ENCODE measurements at regions not wholly inside any gene's neighbourhood (a gene's known extent, or its start where the extent isn't known, plus 50 kb on each side); places are given as distances from the start of the nearest gene placed in this dataset.
A peak's percentile ranks its signal among the peaks of the same experiment; 100 is the strongest.
"Not testable (repeated sequence)": the region's sequence is repeated elsewhere in the genome, so short reads cannot be mapped to it uniquely, and the experiment has no call there.

DNA sequence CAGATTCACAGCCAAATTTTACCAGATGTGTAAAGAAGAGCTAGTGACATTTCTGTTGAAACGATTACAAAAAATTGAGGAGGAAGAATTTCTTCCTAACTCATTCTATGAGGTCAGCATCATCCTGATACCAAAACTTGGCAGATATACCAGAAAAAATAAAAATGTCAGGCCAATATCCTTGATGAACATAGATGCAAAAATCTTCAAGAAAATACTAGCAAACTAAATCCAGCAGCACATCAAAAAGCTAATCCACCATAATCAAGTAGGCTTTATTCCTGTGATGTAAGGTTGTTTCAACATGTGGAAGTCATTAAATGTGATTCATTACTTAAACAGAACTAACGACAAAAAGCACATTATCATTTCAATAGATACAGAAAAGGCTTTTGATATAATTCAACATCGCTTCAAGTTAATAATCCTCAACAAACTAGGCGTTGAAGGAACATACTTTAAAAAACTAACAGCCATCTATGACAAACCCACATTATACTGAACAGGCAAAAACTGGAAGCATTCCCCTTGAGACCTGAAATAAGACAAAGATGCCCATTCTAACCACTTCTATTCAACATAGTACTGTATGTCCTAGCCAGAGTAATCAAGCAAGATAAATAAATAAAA, 807.7 kb upstream of the ZWINT start:
- no peak for DNase-seq (ENCODE audit: low spot score)

DNA sequence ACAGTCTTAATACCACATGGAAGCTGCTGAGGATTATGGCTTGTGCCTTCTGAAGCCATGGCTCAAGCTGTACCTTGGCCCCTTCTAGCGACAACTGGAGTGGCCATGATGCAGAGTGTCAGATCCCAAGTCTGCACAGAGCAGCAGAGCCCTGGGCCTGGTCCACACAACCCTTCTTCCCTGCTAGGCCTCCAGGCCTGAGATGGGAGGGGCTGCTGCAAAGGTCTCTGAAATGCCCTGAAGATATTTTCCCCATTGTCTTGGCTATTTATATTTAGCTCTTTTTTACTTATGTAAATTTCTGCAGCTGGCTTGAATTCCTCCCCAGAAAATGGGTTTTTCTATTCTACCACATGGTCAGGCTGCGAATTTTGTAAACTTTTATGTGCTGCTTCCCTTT, 804.6 kb upstream of the ZWINT start:
- no peak for DNase-seq (ENCODE audit: low spot score)

DNA sequence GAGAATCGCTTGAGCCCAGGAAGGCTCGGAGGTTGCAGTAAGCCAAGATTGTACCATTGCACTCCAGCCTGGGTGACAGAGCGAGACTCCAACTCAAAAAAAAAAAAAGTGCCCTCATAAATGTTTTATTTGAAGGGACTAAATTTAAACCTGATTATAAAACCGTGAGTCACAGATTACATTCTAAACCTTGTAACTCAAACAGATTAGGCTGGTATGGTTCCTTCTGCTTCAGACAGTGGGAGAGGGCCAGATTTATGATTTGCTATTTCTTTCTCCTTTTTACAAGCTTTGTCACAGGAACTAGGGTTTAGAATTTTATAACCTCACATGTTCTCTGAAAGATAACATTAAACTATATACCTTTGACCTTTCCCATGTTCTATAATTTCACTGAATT, 801.2 kb upstream of the ZWINT start:
- DNase-seq (ENCODE audit: low spot score) = no peak

DNA sequence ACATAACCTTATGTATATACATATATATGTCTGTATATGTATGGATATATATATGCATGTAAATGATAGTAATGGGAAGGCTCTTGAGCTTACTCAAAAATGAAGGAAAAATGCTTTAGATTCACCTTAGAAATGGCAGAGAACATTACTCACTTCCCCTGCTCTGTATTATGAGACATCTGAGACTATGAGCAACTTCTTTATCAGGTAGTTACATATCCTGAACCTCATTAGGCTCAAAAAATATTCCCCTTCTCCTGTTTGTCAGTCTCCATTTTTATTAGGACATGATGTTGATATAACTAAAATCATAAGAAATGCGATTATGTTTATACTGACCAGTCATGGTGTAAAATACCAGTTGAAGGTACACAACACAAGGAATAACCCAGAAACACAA, 800.1 kb upstream of the ZWINT start:
- DNase-seq (ENCODE audit: low spot score) = no peak

DNA sequence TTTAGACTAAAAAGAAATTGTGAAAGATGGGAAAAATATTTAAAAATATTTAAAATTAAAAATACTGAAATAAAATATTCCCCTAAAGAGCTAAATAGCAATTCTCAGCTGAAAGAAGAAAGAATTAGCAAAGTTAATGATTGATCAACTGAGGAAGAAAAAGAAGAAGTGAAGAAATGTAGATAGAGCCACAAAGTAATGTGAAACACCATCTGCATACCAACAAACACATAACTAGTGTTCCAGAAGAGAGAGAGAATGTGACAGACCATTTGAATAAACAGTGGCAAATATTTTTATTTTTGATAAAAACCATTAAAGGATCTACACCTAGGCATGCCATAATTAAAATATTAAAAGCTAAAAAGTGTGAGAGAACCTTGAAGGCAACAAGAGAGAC, 784.5 kb upstream of the ZWINT start:
- DNase-seq (ENCODE audit: low spot score) = no peak

DNA sequence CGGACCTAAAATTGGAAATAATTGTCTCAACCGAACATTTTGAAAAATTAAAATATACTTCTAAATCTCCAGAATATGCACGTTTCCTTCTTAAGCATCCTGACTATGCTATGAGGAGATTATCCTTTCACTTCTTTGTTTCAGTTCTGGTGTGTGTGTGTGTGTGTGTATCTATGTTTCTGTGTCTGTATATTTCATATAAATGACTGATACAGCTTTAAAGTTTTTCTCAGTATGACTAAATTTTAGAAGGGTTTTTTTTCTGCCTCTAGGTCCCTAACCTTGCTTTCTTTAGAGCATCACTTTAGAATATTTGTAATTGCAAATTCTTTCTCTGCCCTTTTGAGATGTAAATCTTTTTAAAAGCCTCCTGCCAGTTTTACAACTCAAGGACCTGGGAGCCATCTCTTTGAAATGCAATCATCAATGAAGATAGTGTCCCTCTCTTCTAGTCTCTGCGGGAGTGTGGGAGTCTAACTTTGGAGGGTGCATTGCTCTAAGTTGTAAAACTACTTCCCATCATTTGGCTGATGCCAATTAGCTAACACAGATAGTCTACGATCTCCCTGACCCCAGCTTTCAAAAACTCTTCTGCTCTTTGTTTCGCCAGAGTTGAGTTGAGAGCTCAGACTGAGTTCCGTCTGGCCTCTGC, 782.0 kb upstream of the ZWINT start:
- DNase-seq (ENCODE audit: low spot score) = no peak

DNA sequence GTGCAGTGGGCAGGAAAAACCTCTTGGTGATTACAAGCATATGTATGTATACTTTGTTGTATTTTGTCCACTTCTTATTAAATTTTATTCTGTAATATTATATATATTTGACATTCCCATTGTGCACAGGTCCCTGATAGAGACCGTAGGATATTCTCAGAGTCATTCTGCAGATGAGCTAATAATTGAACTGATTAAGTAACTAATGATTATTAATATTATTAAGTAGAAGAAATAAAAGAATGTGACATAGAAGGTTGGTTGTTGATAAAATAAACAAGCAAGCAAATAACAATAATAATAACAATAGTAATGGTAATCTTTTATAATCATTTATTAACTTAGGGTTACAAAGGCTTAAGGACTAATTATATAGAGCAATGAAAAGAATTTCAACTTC, 780.6 kb upstream of the ZWINT start:
- DNase-seq (ENCODE audit: low spot score) = no peak

DNA sequence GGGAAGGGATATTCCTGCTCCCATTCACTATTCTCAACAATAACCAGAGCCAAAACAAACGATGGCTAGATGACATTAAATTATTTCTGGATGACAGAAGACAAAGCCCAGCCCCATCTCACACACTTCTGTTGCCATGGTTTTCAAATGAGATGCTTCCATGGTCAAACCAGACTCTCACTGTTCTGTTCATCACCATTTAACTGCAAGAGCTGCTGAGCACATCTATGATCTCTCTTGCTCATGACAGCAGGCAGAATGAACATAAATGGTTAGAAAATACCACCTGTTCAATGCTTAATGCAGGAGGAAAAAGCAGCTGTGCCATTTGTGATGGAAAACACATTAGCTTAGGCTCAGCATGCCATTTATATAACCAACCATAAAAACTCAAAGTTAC, 758.6 kb upstream of the ZWINT start:
- peak; percentile 4 for DNase-seq (ENCODE audit: low spot score)

DNA sequence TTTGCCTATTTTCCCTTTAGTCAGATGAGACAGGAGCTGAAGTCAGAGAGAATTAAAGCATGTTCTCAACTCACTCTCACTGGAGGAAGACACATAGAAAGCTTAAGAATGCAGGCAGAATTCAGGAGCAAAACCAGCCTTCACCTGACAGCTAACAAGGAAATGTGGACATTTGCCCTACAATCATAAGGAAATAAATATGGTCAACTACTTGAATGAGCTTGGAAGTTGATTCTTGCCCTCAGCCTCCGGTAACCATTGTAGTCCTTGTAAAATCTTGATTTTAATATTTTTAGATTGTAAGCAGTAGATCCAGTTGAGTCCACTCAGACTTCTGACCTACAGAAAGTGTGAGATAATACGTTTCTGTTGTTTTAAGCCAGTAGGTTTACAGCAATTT, 752.5 kb upstream of the ZWINT start:
- DNase-seq (ENCODE audit: low spot score) = no peak

DNA sequence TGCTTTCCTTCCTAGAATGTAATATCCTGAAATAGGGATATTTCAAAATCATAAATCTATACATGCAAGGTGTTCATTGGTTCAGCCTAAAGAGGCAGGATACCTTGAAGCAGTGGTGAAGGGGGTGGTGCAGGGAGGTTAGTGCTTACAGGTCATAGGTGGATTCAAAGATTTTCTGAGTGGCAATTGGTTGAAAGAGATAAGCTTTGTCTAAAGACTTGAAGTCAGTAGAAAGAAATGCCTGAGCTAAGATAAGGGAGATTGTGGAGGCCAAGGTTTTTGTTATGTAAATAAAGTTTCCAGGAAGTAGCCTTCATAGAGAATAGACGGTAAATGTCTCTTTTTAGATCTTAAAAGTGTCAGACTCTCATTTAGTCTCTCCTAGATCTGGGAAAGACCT, 741.2 kb upstream of the ZWINT start:
- no peak for DNase-seq (ENCODE audit: low spot score)

DNA sequence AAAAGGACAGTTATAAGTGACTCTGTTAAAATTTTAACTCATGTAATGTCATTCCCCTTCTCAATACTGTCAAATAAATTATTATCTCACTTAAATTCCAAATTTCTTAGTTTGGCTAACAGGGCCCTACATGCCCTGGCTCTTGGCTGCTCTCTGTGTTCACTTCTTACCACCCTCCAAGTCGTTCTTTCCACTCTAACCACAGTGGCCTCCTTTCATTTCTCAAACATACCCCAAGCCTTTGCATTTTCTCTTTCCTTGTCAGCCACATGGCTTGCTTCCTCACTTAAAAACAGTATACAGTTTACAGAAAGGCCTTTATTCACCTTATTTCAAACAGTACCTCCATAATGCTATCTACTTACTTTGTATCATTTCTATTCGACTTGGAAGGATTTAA, 737.1 kb upstream of the ZWINT start:
- no peak for DNase-seq (ENCODE audit: low spot score)

DNA sequence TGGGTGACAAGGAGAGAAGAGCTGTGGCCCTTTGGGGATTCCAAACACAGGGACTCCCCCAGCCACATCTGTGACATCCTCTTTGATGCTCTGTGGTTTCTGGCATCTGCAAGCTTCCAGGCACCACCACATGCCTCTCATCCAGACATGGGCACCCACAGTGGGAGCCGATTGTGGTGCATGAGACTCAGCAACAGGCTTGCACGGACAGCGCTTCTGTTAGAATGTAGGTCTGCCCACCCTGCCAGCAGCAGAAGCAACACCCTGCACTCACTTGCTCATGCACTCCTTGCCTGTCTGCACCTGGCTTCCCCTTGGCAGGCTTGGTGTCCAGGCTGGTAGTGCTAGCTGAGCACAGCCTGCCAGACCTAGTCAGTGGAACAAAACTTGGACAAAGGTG, 735.0 kb upstream of the ZWINT start:
- DNase-seq (ENCODE audit: low spot score) = no peak

DNA sequence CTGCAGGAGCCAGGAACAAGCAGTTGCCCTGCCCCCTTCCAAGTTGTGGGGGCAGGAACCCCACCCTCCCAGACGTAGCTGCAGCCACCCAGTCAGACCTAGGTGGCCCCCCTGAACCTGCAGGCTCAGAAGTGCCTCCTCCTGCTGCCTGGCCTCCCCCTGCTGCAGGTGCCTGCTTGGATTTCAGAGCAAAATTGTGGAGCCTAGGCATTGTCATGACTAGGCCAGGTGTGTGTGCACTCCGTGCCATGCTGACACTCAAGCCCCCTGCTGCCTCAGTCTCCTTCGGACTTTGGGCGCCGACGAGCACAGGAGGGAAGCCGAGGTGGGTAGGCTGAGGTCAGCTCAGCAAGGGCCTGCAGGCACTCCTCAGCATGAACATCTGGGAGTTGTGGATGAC, 733.9 kb upstream of the ZWINT start:
- no peak for DNase-seq (ENCODE audit: low spot score)

DNA sequence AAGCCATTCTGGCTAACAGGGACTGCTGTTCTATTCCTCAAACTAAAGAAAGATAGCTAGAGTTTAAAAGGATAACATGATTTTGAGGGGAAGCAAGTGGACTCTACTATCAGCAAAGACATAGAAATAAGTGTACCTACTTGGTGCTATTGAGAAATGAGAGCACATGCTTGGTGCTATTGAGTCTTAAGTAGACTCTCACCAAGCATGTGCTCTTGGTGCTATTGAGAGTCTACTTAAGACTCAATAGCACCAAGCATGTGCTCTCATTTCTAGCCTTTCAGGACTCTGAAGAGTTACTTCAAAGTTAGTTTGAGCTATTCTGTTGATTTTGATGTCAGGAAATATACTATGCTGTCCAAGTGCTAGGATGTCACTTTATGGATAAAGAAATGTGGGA, 733.0 kb upstream of the ZWINT start:
- DNase-seq (ENCODE audit: low spot score) = no peak

DNA sequence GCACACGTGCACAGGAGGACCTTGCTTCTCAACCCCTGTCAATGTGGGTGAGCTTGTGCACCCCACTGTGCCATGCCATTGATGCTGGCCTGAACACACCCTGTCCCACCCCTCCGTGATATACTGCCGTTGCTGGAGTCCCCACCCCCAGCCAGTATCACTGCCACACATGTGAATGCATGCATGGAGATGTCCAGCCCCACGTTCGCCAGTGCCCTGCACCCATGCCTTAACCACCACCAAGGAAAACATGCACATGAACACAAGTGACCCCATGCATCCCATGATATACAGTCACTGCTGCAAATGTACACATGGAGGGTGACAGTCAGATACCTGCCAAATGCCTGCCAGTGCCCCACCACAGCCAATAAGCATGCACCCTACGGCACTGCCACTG, 692.5 kb upstream of the ZWINT start:
- no peak for DNase-seq (ENCODE audit: low spot score)

DNA sequence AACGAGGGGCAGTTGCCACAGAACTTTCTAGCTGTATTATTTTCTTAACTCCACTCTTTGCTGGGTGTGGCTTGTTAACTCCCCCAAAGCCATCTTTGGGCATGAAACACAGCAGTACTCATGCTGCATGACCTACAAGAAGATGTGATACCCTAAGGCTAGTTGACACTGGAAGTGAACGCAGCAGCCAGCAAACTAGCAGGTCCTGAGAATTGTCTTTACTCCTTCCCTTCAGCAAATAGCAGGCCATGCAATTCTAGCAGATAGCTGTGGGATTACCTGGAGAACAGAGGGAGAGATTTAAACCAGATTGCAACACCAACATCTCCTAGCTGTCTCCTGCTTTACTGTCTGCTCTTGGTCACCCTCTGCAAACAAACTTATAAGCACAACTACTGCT, 688.0 kb upstream of the ZWINT start:
- DNase-seq (ENCODE audit: low spot score) = no peak

DNA sequence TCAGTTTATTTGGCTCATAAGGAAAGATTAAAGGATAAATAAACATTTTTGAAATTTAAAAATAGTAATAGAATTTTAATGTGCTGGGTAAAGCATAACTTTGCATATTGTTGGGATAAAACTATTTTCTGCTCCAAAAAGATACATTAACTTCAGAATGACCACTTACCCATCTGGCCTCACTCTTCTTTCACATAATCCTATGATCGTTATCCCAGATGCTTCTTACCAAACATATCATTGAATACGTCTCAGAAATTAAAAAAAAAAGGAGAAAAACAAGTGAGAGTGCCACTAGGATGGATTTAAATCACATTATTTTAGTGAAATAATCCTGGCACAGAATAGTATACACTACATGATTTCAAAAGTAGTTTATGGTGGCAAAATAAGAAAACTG, 677.5 kb upstream of the ZWINT start:
- DNase-seq (ENCODE audit: low spot score) = no peak

DNA sequence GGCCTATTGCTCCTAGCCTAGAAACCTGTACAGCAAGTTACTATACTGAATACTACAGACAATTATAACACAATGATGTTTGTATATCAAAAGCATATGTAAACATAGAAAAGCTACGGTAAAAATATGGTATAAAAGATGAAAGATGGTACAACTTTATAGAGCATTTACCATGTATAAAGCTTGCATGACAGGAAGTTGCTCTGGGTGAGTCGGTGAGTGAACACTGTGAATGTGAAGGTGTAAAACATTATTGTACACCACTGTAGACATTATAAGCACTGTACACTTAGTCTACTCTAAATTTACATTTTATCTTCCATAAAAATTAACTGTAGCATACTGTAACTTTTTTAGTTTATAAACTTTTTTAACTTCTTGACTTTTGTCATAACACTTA, 674.3 kb upstream of the ZWINT start:
- DNase-seq (ENCODE audit: low spot score) = no peak

DNA sequence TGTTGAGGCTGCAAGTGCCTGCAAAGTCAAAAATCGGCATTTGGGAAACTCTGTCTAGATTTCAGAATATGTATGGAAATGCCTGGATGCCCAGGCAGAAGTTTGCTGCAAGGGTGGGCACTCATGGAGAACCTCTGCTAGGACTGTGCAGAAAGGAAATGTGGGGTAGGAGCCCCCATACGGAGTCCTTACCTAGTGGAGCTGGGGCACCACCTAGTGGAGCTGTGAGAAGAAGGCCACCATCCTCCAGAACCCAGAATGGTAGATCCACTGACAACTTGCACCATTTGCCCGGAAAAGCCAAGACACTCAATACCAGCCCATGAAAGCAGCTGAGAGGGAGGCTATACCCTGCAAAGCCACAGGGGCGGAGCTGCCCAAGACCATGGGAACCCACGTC, 671.2 kb upstream of the ZWINT start:
- not testable (repeated sequence) for DNase-seq (ENCODE audit: low spot score)

DNA sequence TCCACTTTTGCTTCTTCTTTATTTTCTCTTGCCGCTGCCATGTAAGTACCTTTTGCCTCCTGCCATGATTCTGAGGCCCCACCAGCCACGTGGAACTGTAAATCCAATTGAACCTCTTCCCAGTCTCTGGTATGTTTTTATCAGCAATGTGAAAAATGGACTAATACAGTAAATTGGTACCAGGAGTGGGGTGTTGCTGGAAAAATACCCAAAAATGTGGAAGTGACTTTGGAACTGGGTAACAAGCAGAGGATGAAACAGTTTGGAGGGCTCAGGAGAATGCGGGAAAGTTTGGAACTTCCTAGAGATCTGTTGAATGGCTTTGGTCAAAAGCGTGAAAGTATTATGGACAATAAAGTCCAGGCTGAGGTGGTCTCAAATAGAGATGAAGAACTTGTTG, 670.3 kb upstream of the ZWINT start:
- DNase-seq (ENCODE audit: low spot score) = no peak

DNA sequence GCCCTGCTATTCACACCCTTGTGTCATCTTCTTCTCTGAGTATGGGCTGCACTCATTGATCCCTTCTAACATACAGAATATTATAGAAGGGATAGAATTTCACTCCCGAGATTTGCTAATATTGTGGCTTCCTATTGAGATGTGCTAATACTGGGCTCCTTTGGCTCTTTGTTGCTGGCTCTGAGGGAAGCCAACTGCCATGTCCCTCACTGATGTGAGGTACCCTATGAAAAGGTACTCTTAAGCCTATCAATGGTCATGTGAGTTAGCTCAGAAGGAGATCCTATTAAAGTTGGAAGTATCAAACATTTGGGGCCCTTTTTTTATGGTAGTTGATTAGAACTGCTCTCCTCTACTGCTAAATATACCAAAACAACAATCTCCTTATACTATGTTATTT, 665.2 kb upstream of the ZWINT start:
- DNase-seq (ENCODE audit: low spot score) = no peak

DNA sequence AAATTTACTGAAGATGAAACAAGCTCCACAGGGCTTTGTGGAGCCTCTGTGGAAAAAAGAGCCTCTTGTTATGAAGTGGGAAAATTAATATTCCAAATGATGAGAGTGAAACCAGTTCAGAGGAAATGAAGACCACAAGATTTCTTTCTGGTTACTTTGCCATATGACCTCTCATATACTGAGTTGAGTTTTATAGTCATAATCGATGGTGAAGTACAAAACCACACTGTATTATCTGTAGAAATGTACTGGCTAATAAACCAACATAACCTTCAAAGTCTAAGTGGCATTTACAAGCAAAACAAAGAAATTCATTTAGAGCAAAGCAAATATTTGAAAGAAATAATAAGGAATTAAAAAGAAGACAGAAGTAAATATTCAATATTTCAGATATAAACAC, 662.6 kb upstream of the ZWINT start:
- no peak for DNase-seq (ENCODE audit: low spot score)

DNA sequence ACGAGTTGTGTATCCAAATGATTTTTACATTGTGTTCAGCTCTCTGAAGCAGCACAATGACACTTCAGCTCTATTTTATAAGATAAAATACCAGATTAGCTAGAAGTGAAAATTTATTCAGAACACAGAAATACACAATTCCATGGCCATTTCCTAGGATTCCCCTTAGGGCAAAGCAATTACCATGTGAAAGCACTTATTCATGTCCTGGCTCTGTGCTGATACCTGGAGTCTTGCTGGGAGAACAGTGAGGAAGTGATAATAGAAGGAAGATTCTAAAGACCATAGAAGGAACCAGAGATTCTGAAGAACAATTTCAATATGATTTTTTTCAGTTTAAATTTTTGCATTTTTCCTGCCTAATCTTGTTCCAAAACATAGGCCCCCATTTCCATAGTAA, 657.4 kb upstream of the ZWINT start:
- no peak for DNase-seq (ENCODE audit: low spot score)

DNA sequence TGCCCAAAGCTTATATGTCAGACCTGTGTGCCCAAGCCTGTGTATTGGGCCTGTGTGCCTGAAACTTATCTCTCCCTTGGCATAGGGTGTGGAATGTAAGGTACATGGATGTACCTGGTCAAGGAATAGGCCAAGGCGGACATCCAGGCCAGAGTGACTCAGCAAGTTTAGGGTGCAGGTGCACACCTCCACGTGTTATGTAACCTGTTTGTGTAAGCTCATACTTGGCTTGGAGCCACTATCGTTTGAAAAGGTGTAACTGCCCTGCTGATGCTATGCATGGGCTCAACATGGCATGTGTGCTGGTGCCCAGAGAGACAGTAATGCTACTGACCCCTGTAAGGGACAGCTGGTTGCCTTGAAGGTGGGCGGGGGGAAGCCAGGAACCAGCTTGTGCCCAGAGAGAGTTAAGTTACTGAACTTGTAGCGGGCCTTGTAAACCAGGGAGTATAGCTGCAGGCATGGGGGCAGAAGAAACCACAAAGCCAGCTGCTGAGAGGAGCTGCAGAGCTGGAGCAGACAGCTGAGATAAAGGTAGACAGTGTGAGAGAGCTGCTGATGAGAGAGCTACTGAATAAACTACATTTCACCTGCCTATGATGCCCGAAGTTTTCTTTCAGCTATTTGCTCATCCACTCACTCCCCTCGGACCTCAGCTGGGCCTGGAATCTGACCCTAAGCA, 656.4 kb upstream of the ZWINT start:
- DNase-seq (ENCODE audit: low spot score) = no peak
